ENCODE measurements at regions not wholly inside any gene's neighbourhood (a gene's known extent, or its start where the extent isn't known, plus 50 kb on each side); places are given as distances from the start of the nearest gene placed in this dataset.

DNA sequence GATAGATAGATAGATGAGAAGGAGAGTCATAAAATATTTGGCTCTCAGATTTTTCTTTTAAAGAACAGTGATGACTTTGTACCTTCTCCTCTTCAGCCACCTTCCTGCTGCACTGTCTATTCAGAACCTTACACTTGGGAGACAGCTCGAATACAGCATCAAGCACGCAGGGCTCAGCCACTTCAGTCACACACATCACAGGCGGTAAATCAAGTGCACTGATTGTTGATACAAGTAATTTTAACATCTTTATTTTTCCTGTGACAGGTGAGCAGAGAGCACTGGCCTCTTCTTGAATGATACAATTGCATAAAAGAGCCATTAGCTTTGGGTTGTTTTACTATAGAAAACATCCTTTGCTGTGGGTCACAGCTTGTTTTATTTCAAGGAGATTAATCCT, 1118.5 kb upstream of the EYS start (continued):
- TF ChIP-seq, protein P1, sequence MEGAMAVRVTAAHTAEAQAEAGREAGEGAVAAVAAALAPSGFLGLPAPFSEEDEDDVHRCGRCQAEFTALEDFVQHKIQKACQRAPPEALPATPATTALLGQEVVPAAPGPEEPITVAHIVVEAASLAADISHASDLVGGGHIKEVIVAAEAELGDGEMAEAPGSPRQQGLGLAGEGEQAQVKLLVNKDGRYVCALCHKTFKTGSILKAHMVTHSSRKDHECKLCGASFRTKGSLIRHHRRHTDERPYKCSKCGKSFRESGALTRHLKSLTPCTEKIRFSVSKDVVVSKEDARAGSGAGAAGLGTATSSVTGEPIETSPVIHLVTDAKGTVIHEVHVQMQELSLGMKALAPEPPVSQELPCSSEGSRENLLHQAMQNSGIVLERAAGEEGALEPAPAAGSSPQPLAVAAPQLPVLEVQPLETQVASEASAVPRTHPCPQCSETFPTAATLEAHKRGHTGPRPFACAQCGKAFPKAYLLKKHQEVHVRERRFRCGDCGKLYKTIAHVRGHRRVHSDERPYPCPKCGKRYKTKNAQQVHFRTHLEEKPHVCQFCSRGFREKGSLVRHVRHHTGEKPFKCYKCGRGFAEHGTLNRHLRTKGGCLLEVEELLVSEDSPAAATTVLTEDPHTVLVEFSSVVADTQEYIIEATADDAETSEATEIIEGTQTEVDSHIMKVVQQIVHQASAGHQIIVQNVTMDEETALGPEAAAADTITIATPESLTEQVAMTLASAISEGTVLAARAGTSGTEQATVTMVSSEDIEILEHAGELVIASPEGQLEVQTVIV (IDR thresholded peaks at IDR 0.05; ENCODE audit: borderline replicate concordance, partially characterized antibody) = no peak

DNA sequence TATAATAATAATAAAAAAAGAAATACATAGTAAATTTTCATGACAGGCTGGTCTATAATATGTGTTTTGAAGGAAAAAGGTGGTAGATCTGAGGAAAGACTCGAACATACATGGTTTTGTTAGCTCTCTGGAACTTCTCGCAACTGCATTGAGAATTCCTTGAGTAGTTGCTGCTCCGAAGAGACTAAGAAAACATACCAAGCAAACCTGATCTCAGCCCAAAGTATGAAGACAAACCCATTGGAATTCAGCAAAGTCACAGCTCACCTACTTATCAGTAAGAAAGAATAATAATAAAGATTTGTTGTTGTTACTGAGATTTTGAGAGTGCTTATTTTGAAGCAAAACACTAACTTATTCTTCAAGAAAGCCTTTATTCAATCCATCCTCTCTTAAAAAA, 1107.1 kb upstream of the EYS start:
- 31% methylated on average over 3 of the region's 3 CpGs for WGBS (ENCODE audit: insufficient coverage, insufficient replicate concordance, low lambda C conversion rate, missing lambda C conversion rate)
- ATAC-seq = no peak
- H3K4me2 ChIP-seq (ENCODE audit: control insufficient read depth, insufficient read depth) = no peak overlapping the region
- H2AFZ ChIP-seq (ENCODE audit: control insufficient read depth, low read depth, low read length) = no peak overlapping the region
- H3K79me2 ChIP-seq (ENCODE audit: control insufficient read depth, insufficient read depth, low read length) = no peaks in the 10 kb centered on the region
- SMC1A ChIA-PET (ENCODE audit: uncharacterized antibody, unreplicated experiment) = no interaction called here
- H3K27ac ChIP-seq (ENCODE audit: control insufficient read depth, insufficient read depth) = no peak overlapping the region
- CTCF ChIA-PET = no interaction called here
- intact Hi-C loops (cut with micrococcal nuclease; ENCODE audit: unreplicated experiment) = no loop called here
- H3K4me3 ChIP-seq = no peak overlapping the region
- in situ Hi-C loops (cut with MboI) = no loop called here
- RAD21 ChIA-PET (ENCODE audit: unreplicated experiment) = no interaction called here
- POLR2A ChIA-PET = no interaction called here
- DNase-seq (ENCODE audit: low read depth, low spot score) = no peak
- no peaks in the 10 kb centered on the region for H3K36me3 ChIP-seq (ENCODE audit: control insufficient read depth in 2 of 2, insufficient read depth in 2 of 2, low read length in 1 of 2)
- H3K9me3 ChIP-seq (replicated peaks; ENCODE audit: control insufficient read depth, insufficient read depth, low read length) = no peaks in the 10 kb centered on the region
- FAIRE-seq = no peak
- H3K4me1 ChIP-seq (ENCODE audit: control insufficient read depth, insufficient read depth, low read length) = no peaks in the 10 kb centered on the region
- H3K9ac ChIP-seq (ENCODE audit: control insufficient read depth, insufficient read depth, low read length) = no peak overlapping the region
- BruUV-seq (replicated peaks) = no TSS peak
- H4K20me1 ChIP-seq (ENCODE audit: control insufficient read depth, insufficient read depth) = no peaks in the 10 kb centered on the region
- H3K27me3 ChIP-seq (replicated peaks in 1 of 2; ENCODE audit: control insufficient read depth in 2 of 2, insufficient read depth in 2 of 2, low read length in 1 of 2) = no peaks in the 10 kb centered on the region
- TF ChIP-seq MYB (IDR thresholded peaks at IDR 0.05; ENCODE audit: borderline replicate concordance, low read depth, low read length) = no peak
- no peak for TF ChIP-seq SPI1 (IDR thresholded peaks at IDR 0.05; ENCODE audit: borderline replicate concordance, insufficient read depth, low read depth, low read length)
- no peak for TF ChIP-seq EP300 (IDR thresholded peaks at IDR 0.05; ENCODE audit: borderline replicate concordance in 1 of 2, control insufficient read depth in 1 of 2, low read depth in 2 of 2, low read length in 2 of 2)
- TF ChIP-seq ZZZ3 (IDR thresholded peaks at IDR 0.05; ENCODE audit: control insufficient read depth, insufficient read length, low read depth) = no peak
- no peak for TF ChIP-seq KLF5 (IDR thresholded peaks at IDR 0.05; ENCODE audit: partially characterized antibody)
- TF ChIP-seq SMAD5 (IDR thresholded peaks at IDR 0.05; ENCODE audit: low read depth) = no peak
- TF ChIP-seq CTCF (IDR thresholded peaks at IDR 0.05 in 2 of 3, conservative IDR thresholded peaks at IDR 0.05 in 1 of 3; ENCODE audit: control insufficient read depth in 2 of 3, extremely low read depth in 1 of 3, insufficient read depth in 1 of 3, low read depth in 3 of 3, low read length in 3 of 3) = no peak
- no peak for TF ChIP-seq IKZF1 (conservative IDR thresholded peaks at IDR 0.05)
- no peak for TF ChIP-seq YY1 (IDR thresholded peaks at IDR 0.05; ENCODE audit: low read depth, low read length)
- TF ChIP-seq ZNF217 (IDR thresholded peaks at IDR 0.05) = no peak
- TF ChIP-seq EZH2 (IDR thresholded peaks at IDR 0.05; ENCODE audit: borderline replicate concordance, control insufficient read depth, low read depth, low read length) = no peak
- no peak for TF ChIP-seq BACH1 (IDR thresholded peaks at IDR 0.05; ENCODE audit: borderline replicate concordance)
- no peak for TF ChIP-seq SMC3 (IDR thresholded peaks at IDR 0.05; ENCODE audit: borderline replicate concordance, low read length)
- TF ChIP-seq HDAC6 (IDR thresholded peaks at IDR 0.05; ENCODE audit: unreplicated experiment) = no peak
- TF ChIP-seq JUND (IDR thresholded peaks at IDR 0.05; ENCODE audit: low read depth, low read length) = no peak
- no peak for TF ChIP-seq MXI1 (IDR thresholded peaks at IDR 0.05; ENCODE audit: low read depth, low read length)
- TF ChIP-seq NKRF (conservative IDR thresholded peaks at IDR 0.05) = no peak
